HepG2 (cell line): ENCODE measurements at regions not wholly inside any gene's neighbourhood (a gene's known extent, or its start where the extent isn't known, plus 50 kb on each side); places are given as distances from the start of the nearest gene placed in this dataset.

Experiments used
- ATAC-seq: fragments of 200-7000 bp; cut with Tn5 transposase; 3 replicates; pipeline ENCODE4 v1.9.1; 2020; ENCODE audit warnings: mild to moderate bottlenecking, moderate library complexity
- BruUV-seq: library from RNA; stranded (reverse); fragments of 400-500 nt; replicated peaks from 2 replicates; lab custom pipeline; 2021; lab: Mats Ljungman, UMichigan
- CTCF ChIA-PET: fragments of 300-600 bp; formaldehyde crosslinking; extraction: SDS; loops from one replicate; lab custom pipeline; 2021; ENCODE audit warnings: low total read pairs, inconsistent platforms, low intra/inter-chr PET ratio; lab: Yijun Ruan, JAX
- POLR2A ChIA-PET: fragments of 350-600 bp; sonication (Branson Sonifier 250); formaldehyde crosslinking; loops from one replicate; lab custom pipeline; 2020; ENCODE audit warnings: antibody characterized with exemption, inconsistent platforms; lab: Yijun Ruan, JAX
- DNase-seq: peaks from one replicate; pipeline ENCODE4 v3.0.0-alpha.2; 2015; ENCODE audit warnings: low spot score
- FAIRE-seq: peaks from 3 replicates; lab custom pipeline; 2011; peaks lifted over from hg19 to GRCh38; lab: Jason Lieb, UNC
- H2AFZ ChIP-seq: one replicate; pipeline ENCODE4 v1.6.1; 2011; ENCODE audit warnings: low read length, inconsistent platforms
- H3K27ac ChIP-seq: fragments of 300-600 bp; 3 replicates; pipeline ENCODE4 v1.8.0; 2011; ENCODE audit warnings: mixed run types, mild to moderate bottlenecking, mixed read lengths, low read length, inconsistent platforms; ENCODE audit not compliant: insufficient read depth; ENCODE audit errors: extremely low read length
- H3K27me3 ChIP-seq, 2 experiments: fragments of 200-600 bp in 1 of 2; 2 replicates in 1 of 2; 3 replicates in 1 of 2; pipeline versions ENCODE4 v1.6.0 to v1.8.0; 2011; ENCODE audit warnings: low read length in 2 of 2, mild to moderate bottlenecking in 2 of 2, moderate library complexity in 2 of 2, inconsistent platforms in 1 of 2; ENCODE audit not compliant: insufficient read depth in 2 of 2, control insufficient read depth in 1 of 2
- H3K36me3 ChIP-seq, 2 experiments: fragments of 200-600 bp in 1 of 2; replicated peaks in 1 of 2; 2 replicates in 1 of 2; 3 replicates in 1 of 2; pipeline versions ENCODE4 v1.5.1 to v1.8.0; 2011; ENCODE audit warnings: low read length in 2 of 2, inconsistent platforms in 1 of 2; ENCODE audit not compliant: insufficient read depth in 2 of 2, control insufficient read depth in 1 of 2
- H3K4me1 ChIP-seq: 2 replicates; pipeline ENCODE4 v1.5.1; 2012; ENCODE audit warnings: low read length, inconsistent platforms; ENCODE audit not compliant: insufficient read depth
- H3K4me2 ChIP-seq: 2 replicates; pipeline ENCODE4 v1.6.0; 2011; ENCODE audit warnings: low read depth, low read length, inconsistent platforms
- H3K4me3 ChIP-seq, 3 experiments: fragments of 200-600 bp in 1 of 3; sonication (generic), shearing (Covaris generic) in 1 of 3; replicated peaks in 1 of 3; 2 replicates each; pipeline ENCODE4 v1.5.1; 2011 to 2016; ENCODE audit warnings: low read length in 3 of 3, inconsistent platforms in 2 of 3, low read depth in 2 of 3, mild to moderate bottlenecking in 2 of 3, control low read depth in 1 of 3, mixed read lengths in 1 of 3; ENCODE audit not compliant: insufficient read depth in 1 of 3
- H3K79me2 ChIP-seq: one replicate; pipeline ENCODE4 v1.6.1; 2011; ENCODE audit warnings: low read length, inconsistent platforms; ENCODE audit not compliant: insufficient read depth
- H3K9ac ChIP-seq: 2 replicates; pipeline ENCODE4 v1.6.0; 2011; ENCODE audit warnings: mild to moderate bottlenecking, low read depth, low read length, inconsistent platforms; ENCODE audit not compliant: insufficient read depth
- H3K9me3 ChIP-seq: 2 replicates; pipeline ENCODE4 v1.5.1; 2012; ENCODE audit warnings: mild to moderate bottlenecking, low read length
- H4K20me1 ChIP-seq: 2 replicates; pipeline ENCODE4 v1.6.0; 2011; ENCODE audit warnings: inconsistent platforms, mild to moderate bottlenecking, low read length, moderate library complexity; ENCODE audit not compliant: insufficient read depth
- HNF4A ChIP-seq: sonication (generic); formaldehyde crosslinking; IDR thresholded peaks from 2 replicates; pipeline ENCODE4 v1.4.0; 2020; ENCODE audit warnings: missing genetic modification reagents
- MTA3 ChIP-seq: sonication (generic); formaldehyde crosslinking; IDR thresholded peaks from 2 replicates; pipeline ENCODE4 v1.4.0; 2020; ENCODE audit warnings: missing genetic modification reagents
- WGBS: methylation state at CpG from one replicate; pipeline ENCODE4 v1.1.6; 2017; ENCODE audit warnings: low lambda C conversion rate; 5-methylcytosine and 5-hydroxymethylcytosine counted together
- in situ Hi-C: cut with HindIII; loops from 2 replicates; pipeline ENCODE4 v1.10.0; 2017; ENCODE audit warnings: low pct_unique_long_range_greater_than_20kb; ENCODE audit not compliant: extremely low pct_ligation_motif_present
- intact Hi-C: fragments of 100-400 bp; cut with micrococcal nuclease; formaldehyde crosslinking; loops from one replicate; pipeline ENCODE4 v1.10.0; 2022; ENCODE audit not compliant: unreplicated experiment
- TF ChIP-seq, protein P1 (sequence below): sonication (generic); formaldehyde crosslinking; IDR thresholded peaks from 2 replicates; pipeline ENCODE4 v1.5.1; 2020; ENCODE audit warnings: mild to moderate bottlenecking, missing genetic modification reagents, moderate library complexity
- TF ChIP-seq, protein P2 (sequence below), 2 experiments: fragments of 450-650 bp in 1 of 2; sonication (generic) in 1 of 2; formaldehyde crosslinking; IDR thresholded peaks; 2 replicates each; pipeline versions ENCODE4 v1.5.0 to v1.8.0; 2020 to 2022; ENCODE audit warnings: mild to moderate bottlenecking in 1 of 2, missing genetic modification reagents in 1 of 2
- TF ChIP-seq, protein P3 (sequence below): sonication (generic); formaldehyde crosslinking; IDR thresholded peaks from 2 replicates; pipeline ENCODE4 v1.5.1; 2020; ENCODE audit warnings: mild to moderate bottlenecking, missing genetic modification reagents, borderline replicate concordance
- TF ChIP-seq, protein P4 (sequence below): sonication (generic); formaldehyde crosslinking; IDR thresholded peaks from 2 replicates; pipeline ENCODE4 v1.5.1; 2020; ENCODE audit warnings: missing genetic modification reagents, mild to moderate bottlenecking, borderline replicate concordance

DNA sequence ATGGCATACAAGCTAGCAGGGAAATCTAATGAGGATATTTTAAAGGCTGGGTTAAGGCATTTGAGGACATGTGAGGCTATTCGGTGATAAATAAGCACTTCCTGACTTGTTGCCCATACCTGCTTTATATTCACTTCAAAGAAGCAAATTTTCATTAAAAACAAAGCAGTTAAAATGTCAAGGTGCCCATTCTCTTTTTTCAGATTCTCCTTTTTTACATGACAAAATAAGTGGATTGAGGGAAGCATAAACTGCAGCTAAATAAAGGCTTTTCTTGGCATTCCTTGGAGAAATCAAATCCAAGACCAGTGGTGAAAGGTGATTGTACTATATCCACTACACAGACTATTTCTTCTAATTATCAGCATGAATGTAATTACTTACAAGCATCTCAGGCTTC, 166.9 kb downstream of the PTCSC3 start (continued):
- TF ChIP-seq, protein P1, sequence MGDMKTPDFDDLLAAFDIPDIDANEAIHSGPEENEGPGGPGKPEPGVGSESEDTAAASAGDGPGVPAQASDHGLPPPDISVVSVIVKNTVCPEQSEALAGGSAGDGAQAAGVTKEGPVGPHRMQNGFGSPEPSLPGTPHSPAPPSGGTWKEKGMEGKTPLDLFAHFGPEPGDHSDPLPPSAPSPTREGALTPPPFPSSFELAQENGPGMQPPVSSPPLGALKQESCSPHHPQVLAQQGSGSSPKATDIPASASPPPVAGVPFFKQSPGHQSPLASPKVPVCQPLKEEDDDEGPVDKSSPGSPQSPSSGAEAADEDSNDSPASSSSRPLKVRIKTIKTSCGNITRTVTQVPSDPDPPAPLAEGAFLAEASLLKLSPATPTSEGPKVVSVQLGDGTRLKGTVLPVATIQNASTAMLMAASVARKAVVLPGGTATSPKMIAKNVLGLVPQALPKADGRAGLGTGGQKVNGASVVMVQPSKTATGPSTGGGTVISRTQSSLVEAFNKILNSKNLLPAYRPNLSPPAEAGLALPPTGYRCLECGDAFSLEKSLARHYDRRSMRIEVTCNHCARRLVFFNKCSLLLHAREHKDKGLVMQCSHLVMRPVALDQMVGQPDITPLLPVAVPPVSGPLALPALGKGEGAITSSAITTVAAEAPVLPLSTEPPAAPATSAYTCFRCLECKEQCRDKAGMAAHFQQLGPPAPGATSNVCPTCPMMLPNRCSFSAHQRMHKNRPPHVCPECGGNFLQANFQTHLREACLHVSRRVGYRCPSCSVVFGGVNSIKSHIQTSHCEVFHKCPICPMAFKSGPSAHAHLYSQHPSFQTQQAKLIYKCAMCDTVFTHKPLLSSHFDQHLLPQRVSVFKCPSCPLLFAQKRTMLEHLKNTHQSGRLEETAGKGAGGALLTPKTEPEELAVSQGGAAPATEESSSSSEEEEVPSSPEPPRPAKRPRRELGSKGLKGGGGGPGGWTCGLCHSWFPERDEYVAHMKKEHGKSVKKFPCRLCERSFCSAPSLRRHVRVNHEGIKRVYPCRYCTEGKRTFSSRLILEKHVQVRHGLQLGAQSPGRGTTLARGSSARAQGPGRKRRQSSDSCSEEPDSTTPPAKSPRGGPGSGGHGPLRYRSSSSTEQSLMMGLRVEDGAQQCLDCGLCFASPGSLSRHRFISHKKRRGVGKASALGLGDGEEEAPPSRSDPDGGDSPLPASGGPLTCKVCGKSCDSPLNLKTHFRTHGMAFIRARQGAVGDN (CRISPR knock-in tag), result no peak
- TF ChIP-seq HNF4A (CRISPR knock-in tag), result no peak
- TF ChIP-seq, protein P2, sequence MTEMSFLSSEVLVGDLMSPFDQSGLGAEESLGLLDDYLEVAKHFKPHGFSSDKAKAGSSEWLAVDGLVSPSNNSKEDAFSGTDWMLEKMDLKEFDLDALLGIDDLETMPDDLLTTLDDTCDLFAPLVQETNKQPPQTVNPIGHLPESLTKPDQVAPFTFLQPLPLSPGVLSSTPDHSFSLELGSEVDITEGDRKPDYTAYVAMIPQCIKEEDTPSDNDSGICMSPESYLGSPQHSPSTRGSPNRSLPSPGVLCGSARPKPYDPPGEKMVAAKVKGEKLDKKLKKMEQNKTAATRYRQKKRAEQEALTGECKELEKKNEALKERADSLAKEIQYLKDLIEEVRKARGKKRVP (CRISPR knock-in tag; IDR thresholded peaks at IDR 0.05), result no peak

DNA sequence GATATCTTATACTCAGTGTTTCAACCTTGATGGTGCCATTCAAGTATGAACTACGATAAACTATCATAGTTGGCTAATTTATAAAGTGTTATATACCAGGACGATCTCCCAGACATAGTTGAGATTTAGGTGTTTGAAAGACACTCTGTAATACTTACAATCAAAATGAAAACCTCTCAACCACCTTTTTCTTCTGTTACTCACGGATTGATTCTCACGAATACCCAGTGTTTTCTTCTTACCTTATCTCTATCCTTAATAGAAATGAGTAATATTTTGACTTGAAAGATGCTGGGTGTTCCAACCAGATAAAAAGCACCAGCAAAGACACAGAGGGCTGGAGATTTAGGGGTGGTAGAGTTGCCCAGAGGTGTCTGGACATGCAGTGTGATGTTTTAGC, 169.9 kb downstream of the PTCSC3 start:
- Histone ChIP-seq H3K36me3 (no peaks in the 10 kb centered on the region), H3K4me1 (no peaks in the 10 kb centered on the region), H3K9ac (no peak overlapping the region), H3K27me3 (peaks cover 2 to 22% of the 10 kb centered on the region in 2 experiments; a peak in 2 of 5 replicates), H3K79me2 (no peaks in the 10 kb centered on the region), H2AFZ (no peak overlapping the region), H3K4me2 (no peak overlapping the region), H3K4me3 (no peak overlapping the region), H3K9me3 (no peaks in the 10 kb centered on the region), H3K27ac (no peak overlapping the region), H4K20me1 (no peaks in the 10 kb centered on the region)
- intact Hi-C loops, result no loop called here
- ChIA-PET POLR2A (no interaction called here), CTCF (no interaction called here)
- no peak for ATAC-seq
- TF ChIP-seq, protein P3, sequence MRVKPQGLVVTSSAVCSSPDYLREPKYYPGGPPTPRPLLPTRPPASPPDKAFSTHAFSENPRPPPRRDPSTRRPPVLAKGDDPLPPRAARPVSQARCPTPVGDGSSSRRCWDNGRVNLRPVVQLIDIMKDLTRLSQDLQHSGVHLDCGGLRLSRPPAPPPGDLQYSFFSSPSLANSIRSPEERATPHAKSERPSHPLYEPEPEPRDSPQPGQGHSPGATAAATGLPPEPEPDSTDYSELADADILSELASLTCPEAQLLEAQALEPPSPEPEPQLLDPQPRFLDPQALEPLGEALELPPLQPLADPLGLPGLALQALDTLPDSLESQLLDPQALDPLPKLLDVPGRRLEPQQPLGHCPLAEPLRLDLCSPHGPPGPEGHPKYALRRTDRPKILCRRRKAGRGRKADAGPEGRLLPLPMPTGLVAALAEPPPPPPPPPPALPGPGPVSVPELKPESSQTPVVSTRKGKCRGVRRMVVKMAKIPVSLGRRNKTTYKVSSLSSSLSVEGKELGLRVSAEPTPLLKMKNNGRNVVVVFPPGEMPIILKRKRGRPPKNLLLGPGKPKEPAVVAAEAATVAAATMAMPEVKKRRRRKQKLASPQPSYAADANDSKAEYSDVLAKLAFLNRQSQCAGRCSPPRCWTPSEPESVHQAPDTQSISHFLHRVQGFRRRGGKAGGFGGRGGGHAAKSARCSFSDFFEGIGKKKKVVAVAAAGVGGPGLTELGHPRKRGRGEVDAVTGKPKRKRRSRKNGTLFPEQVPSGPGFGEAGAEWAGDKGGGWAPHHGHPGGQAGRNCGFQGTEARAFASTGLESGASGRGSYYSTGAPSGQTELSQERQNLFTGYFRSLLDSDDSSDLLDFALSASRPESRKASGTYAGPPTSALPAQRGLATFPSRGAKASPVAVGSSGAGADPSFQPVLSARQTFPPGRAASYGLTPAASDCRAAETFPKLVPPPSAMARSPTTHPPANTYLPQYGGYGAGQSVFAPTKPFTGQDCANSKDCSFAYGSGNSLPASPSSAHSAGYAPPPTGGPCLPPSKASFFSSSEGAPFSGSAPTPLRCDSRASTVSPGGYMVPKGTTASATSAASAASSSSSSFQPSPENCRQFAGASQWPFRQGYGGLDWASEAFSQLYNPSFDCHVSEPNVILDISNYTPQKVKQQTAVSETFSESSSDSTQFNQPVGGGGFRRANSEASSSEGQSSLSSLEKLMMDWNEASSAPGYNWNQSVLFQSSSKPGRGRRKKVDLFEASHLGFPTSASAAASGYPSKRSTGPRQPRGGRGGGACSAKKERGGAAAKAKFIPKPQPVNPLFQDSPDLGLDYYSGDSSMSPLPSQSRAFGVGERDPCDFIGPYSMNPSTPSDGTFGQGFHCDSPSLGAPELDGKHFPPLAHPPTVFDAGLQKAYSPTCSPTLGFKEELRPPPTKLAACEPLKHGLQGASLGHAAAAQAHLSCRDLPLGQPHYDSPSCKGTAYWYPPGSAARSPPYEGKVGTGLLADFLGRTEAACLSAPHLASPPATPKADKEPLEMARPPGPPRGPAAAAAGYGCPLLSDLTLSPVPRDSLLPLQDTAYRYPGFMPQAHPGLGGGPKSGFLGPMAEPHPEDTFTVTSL (CRISPR knock-in tag), result no peak
- no peak for TF ChIP-seq MTA3 (CRISPR knock-in tag)
- TF ChIP-seq, protein P4, sequence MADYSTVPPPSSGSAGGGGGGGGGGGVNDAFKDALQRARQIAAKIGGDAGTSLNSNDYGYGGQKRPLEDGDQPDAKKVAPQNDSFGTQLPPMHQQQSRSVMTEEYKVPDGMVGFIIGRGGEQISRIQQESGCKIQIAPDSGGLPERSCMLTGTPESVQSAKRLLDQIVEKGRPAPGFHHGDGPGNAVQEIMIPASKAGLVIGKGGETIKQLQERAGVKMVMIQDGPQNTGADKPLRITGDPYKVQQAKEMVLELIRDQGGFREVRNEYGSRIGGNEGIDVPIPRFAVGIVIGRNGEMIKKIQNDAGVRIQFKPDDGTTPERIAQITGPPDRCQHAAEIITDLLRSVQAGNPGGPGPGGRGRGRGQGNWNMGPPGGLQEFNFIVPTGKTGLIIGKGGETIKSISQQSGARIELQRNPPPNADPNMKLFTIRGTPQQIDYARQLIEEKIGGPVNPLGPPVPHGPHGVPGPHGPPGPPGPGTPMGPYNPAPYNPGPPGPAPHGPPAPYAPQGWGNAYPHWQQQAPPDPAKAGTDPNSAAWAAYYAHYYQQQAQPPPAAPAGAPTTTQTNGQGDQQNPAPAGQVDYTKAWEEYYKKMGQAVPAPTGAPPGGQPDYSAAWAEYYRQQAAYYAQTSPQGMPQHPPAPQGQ (CRISPR knock-in tag), result no peak
- no TSS peak for BruUV-seq
- DNase-seq, result no peak
- no peak for FAIRE-seq
- in situ Hi-C loops, result no loop called here
- WGBS, result 2% methylated on average over 4 of the region's 4 CpGs
